HepG2 (cell line): ENCODE measurements at regions not wholly inside any gene's neighbourhood (a gene's known extent, or its start where the extent isn't known, plus 50 kb on each side); places are given as distances from the start of the nearest gene placed in this dataset.
A peak's percentile ranks its signal among the peaks of the same experiment; 100 is the strongest.
"Not testable (repeated sequence)": the region's sequence is repeated elsewhere in the genome, so short reads cannot be mapped to it uniquely, and the experiment has no call there.

ENCODE experiments used
- ATAC-seq: fragments of 200-7000 bp; cut with Tn5 transposase; 3 replicates; pipeline ENCODE4 v1.9.1; 2020; ENCODE audit warnings: mild to moderate bottlenecking, moderate library complexity
- BruUV-seq: library from RNA; stranded (reverse); fragments of 400-500 nt; replicated peaks from 2 replicates; lab custom pipeline; 2021; lab: Mats Ljungman, UMichigan
- CTCF ChIA-PET: fragments of 300-600 bp; formaldehyde crosslinking; extraction: SDS; loops from one replicate; lab custom pipeline; 2021; ENCODE audit warnings: low total read pairs, inconsistent platforms, low intra/inter-chr PET ratio; lab: Yijun Ruan, JAX
- POLR2A ChIA-PET: fragments of 350-600 bp; sonication (Branson Sonifier 250); formaldehyde crosslinking; loops from one replicate; lab custom pipeline; 2020; ENCODE audit warnings: antibody characterized with exemption, inconsistent platforms; lab: Yijun Ruan, JAX
- DNase-seq: peaks from one replicate; pipeline ENCODE4 v3.0.0-alpha.2; 2015; ENCODE audit warnings: low spot score
- FAIRE-seq: peaks from 3 replicates; lab custom pipeline; 2011; peaks lifted over from hg19 to GRCh38; lab: Jason Lieb, UNC
- H2AFZ ChIP-seq: one replicate; pipeline ENCODE4 v1.6.1; 2011; ENCODE audit warnings: low read length, inconsistent platforms
- H3K27ac ChIP-seq: fragments of 300-600 bp; 3 replicates; pipeline ENCODE4 v1.8.0; 2011; ENCODE audit warnings: mixed run types, mild to moderate bottlenecking, mixed read lengths, low read length, inconsistent platforms; ENCODE audit not compliant: insufficient read depth; ENCODE audit errors: extremely low read length
- H3K27me3 ChIP-seq, 2 experiments: fragments of 200-600 bp in 1 of 2; 2 replicates in 1 of 2; 3 replicates in 1 of 2; pipeline versions ENCODE4 v1.6.0 to v1.8.0; 2011; ENCODE audit warnings: low read length in 2 of 2, mild to moderate bottlenecking in 2 of 2, moderate library complexity in 2 of 2, inconsistent platforms in 1 of 2; ENCODE audit not compliant: insufficient read depth in 2 of 2, control insufficient read depth in 1 of 2
- H3K36me3 ChIP-seq, 2 experiments: fragments of 200-600 bp in 1 of 2; replicated peaks in 1 of 2; 2 replicates in 1 of 2; 3 replicates in 1 of 2; pipeline versions ENCODE4 v1.5.1 to v1.8.0; 2011; ENCODE audit warnings: low read length in 2 of 2, inconsistent platforms in 1 of 2; ENCODE audit not compliant: insufficient read depth in 2 of 2, control insufficient read depth in 1 of 2
- H3K4me1 ChIP-seq: 2 replicates; pipeline ENCODE4 v1.5.1; 2012; ENCODE audit warnings: low read length, inconsistent platforms; ENCODE audit not compliant: insufficient read depth
- H3K4me2 ChIP-seq: 2 replicates; pipeline ENCODE4 v1.6.0; 2011; ENCODE audit warnings: low read depth, low read length, inconsistent platforms
- H3K4me3 ChIP-seq, 3 experiments: fragments of 200-600 bp in 1 of 3; sonication (generic), shearing (Covaris generic) in 1 of 3; replicated peaks in 1 of 3; 2 replicates each; pipeline ENCODE4 v1.5.1; 2011 to 2016; ENCODE audit warnings: low read length in 3 of 3, inconsistent platforms in 2 of 3, low read depth in 2 of 3, mild to moderate bottlenecking in 2 of 3, control low read depth in 1 of 3, mixed read lengths in 1 of 3; ENCODE audit not compliant: insufficient read depth in 1 of 3
- H3K79me2 ChIP-seq: one replicate; pipeline ENCODE4 v1.6.1; 2011; ENCODE audit warnings: low read length, inconsistent platforms; ENCODE audit not compliant: insufficient read depth
- H3K9ac ChIP-seq: 2 replicates; pipeline ENCODE4 v1.6.0; 2011; ENCODE audit warnings: mild to moderate bottlenecking, low read depth, low read length, inconsistent platforms; ENCODE audit not compliant: insufficient read depth
- H3K9me3 ChIP-seq: 2 replicates; pipeline ENCODE4 v1.5.1; 2012; ENCODE audit warnings: mild to moderate bottlenecking, low read length
- H4K20me1 ChIP-seq: 2 replicates; pipeline ENCODE4 v1.6.0; 2011; ENCODE audit warnings: inconsistent platforms, mild to moderate bottlenecking, low read length, moderate library complexity; ENCODE audit not compliant: insufficient read depth
- RBM22 ChIP-seq: fragments of 200-400 bp; formaldehyde crosslinking; optimal IDR thresholded peaks from 2 replicates; pipeline ENCODE3; 2017; ENCODE audit warnings: mild to moderate bottlenecking, low read length, moderate library complexity
- ZFP36 ChIP-seq: fragments of 150-350 bp; IDR thresholded peaks from 2 replicates; pipeline ENCODE4 v1.6.1; 2018; ENCODE audit warnings: borderline replicate concordance, low read length, low read depth; ENCODE audit not compliant: partially characterized antibody
- ZNF101 ChIP-seq: sonication (generic); formaldehyde crosslinking; IDR thresholded peaks from 2 replicates; pipeline ENCODE4 v1.4.0; 2020; ENCODE audit warnings: mild to moderate bottlenecking, low read depth, missing genetic modification reagents, borderline replicate concordance
- ZNF205 ChIP-seq: IDR thresholded peaks from 2 replicates; pipeline ENCODE4 v1.6.1; 2018; ENCODE audit warnings: missing biosample characterization, missing genetic modification reagents
- ZNF556 ChIP-seq: sonication (generic); formaldehyde crosslinking; IDR thresholded peaks from 2 replicates; pipeline ENCODE4 v1.4.0; 2020; ENCODE audit warnings: mild to moderate bottlenecking, missing genetic modification reagents, borderline replicate concordance
- ZNF724P ChIP-seq: sonication (generic); formaldehyde crosslinking; IDR thresholded peaks from 2 replicates; pipeline ENCODE4 v1.8.0; 2022; ENCODE audit warnings: missing genetic modification reagents, borderline replicate concordance
- WGBS: methylation state at CpG from one replicate; pipeline ENCODE4 v1.1.6; 2017; ENCODE audit warnings: low lambda C conversion rate; 5-methylcytosine and 5-hydroxymethylcytosine counted together
- in situ Hi-C: cut with HindIII; loops from 2 replicates; pipeline ENCODE4 v1.10.0; 2017; ENCODE audit warnings: low pct_unique_long_range_greater_than_20kb; ENCODE audit not compliant: extremely low pct_ligation_motif_present
- intact Hi-C: fragments of 100-400 bp; cut with micrococcal nuclease; formaldehyde crosslinking; loops from one replicate; pipeline ENCODE4 v1.10.0; 2022; ENCODE audit not compliant: unreplicated experiment
- TF ChIP-seq, protein P1 (sequence below): IDR thresholded peaks from 2 replicates; pipeline ENCODE4 v1.6.1; 2016; ENCODE audit warnings: control low read depth
- TF ChIP-seq, protein P2 (sequence below): sonication (generic); formaldehyde crosslinking; IDR thresholded peaks from 2 replicates; pipeline ENCODE4 v1.4.0; 2020; ENCODE audit warnings: missing genetic modification reagents, borderline replicate concordance
- TF ChIP-seq, protein P3 (sequence below): sonication (generic); formaldehyde crosslinking; IDR thresholded peaks from 2 replicates; pipeline ENCODE4 v1.4.0; 2020; ENCODE audit warnings: missing genetic modification reagents, mild to moderate bottlenecking, borderline replicate concordance

- TF ChIP-seq, protein P1, sequence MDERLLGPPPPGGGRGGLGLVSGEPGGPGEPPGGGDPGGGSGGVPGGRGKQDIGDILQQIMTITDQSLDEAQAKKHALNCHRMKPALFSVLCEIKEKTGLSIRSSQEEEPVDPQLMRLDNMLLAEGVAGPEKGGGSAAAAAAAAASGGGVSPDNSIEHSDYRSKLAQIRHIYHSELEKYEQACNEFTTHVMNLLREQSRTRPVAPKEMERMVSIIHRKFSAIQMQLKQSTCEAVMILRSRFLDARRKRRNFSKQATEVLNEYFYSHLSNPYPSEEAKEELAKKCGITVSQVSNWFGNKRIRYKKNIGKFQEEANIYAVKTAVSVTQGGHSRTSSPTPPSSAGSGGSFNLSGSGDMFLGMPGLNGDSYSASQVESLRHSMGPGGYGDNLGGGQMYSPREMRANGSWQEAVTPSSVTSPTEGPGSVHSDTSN (CRISPR knock-in tag), result no peak
Measured at GRCh38 chr5:51242456-51242855, 140.8 kb upstream of the ISL1 start (continued).

DNA sequence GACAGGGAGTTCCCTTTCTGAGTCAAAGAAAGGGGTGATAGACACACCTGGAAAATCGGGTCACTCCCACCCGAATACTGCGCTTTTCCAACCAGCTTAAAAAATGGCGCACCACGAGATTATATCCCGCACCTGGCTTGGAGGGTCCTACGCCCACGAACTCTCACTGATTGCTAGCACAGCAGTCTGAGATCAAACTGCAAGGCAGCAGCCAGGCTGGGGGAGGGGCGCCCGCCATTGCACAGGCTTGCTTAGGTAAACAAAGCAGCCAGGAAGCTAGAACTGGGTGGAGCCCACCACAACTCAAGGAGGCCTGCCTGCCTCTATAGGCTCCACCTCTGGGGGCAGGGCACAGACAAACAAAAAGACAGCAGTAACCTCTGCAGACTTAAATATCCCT, 132.3 kb upstream of the ISL1 start:
- BruUV-seq, in situ Hi-C loops, intact Hi-C loops, H3K36me3 ChIP-seq, H3K9me3 ChIP-seq, H3K79me2 ChIP-seq, ATAC-seq, H2AFZ ChIP-seq, H4K20me1 ChIP-seq, H3K27me3 ChIP-seq, DNase-seq, FAIRE-seq, H3K9ac ChIP-seq, H3K4me1 ChIP-seq, H3K4me3 ChIP-seq, CTCF ChIA-PET, H3K4me2 ChIP-seq, H3K27ac ChIP-seq, POLR2A ChIA-PET: not testable (repeated sequence)
- WGBS, result 45% methylated on average over 7 of the region's 10 CpGs
- TF ChIP-seq, protein P2, sequence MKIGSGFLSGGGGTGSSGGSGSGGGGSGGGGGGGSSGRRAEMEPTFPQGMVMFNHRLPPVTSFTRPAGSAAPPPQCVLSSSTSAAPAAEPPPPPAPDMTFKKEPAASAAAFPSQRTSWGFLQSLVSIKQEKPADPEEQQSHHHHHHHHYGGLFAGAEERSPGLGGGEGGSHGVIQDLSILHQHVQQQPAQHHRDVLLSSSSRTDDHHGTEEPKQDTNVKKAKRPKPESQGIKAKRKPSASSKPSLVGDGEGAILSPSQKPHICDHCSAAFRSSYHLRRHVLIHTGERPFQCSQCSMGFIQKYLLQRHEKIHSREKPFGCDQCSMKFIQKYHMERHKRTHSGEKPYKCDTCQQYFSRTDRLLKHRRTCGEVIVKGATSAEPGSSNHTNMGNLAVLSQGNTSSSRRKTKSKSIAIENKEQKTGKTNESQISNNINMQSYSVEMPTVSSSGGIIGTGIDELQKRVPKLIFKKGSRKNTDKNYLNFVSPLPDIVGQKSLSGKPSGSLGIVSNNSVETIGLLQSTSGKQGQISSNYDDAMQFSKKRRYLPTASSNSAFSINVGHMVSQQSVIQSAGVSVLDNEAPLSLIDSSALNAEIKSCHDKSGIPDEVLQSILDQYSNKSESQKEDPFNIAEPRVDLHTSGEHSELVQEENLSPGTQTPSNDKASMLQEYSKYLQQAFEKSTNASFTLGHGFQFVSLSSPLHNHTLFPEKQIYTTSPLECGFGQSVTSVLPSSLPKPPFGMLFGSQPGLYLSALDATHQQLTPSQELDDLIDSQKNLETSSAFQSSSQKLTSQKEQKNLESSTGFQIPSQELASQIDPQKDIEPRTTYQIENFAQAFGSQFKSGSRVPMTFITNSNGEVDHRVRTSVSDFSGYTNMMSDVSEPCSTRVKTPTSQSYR, result peak; percentile 28; the same call in 1 of the 2 replicates

GRCh38 chr5:51271261-51271660, 112.0 kb upstream of the ISL1 start:
- in situ Hi-C loops, result no loop called here
- Histone ChIP-seq H3K27ac (no peak overlapping the region), H3K9ac (no peak overlapping the region), H3K4me1 (no peaks in the 10 kb centered on the region), H3K4me3 (no peak overlapping the region), H4K20me1 (no peaks in the 10 kb centered on the region), H3K9me3 (no peaks in the 10 kb centered on the region), H3K4me2 (no peak overlapping the region), H3K36me3 (no peaks in the 10 kb centered on the region), H3K79me2 (no peaks in the 10 kb centered on the region), H3K27me3 (no peaks in the 10 kb centered on the region), H2AFZ (no peak overlapping the region)
- WGBS, result 31% methylated on average over 6 of the region's 6 CpGs
- ATAC-seq (no peak), DNase-seq (no peak), FAIRE-seq (no peak)
- ChIA-PET POLR2A (no interaction called here), CTCF (no interaction called here)
- intact Hi-C loops, result no loop called here
- no TSS peak for BruUV-seq
- TF ChIP-seq, protein P3, sequence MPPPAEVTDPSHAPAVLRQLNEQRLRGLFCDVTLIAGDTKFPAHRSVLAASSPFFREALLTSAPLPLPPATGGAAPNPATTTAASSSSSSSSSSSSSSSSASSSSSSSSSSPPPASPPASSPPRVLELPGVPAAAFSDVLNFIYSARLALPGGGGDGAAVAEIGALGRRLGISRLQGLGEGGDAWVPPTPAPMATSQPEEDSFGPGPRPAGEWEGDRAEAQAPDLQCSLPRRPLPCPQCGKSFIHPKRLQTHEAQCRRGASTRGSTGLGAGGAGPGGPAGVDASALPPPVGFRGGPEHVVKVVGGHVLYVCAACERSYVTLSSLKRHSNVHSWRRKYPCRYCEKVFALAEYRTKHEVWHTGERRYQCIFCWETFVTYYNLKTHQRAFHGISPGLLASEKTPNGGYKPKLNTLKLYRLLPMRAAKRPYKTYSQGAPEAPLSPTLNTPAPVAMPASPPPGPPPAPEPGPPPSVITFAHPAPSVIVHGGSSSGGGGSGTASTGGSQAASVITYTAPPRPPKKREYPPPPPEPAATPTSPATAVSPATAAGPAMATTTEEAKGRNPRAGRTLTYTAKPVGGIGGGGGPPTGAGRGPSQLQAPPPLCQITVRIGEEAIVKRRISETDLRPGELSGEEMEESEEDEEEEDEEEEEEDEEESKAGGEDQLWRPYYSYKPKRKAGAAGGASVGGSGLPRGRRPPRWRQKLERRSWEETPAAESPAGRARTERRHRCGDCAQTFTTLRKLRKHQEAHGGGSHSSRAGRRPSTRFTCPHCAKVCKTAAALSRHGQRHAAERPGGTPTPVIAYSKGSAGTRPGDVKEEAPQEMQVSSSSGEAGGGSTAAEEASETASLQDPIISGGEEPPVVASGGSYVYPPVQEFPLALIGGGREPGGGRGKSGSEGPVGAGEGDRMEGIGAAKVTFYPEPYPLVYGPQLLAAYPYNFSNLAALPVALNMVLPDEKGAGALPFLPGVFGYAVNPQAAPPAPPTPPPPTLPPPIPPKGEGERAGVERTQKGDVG (CRISPR knock-in tag), result no peak
- TF ChIP-seq ZFP36, result no peak
- no peak for TF ChIP-seq ZNF205 (CRISPR knock-in tag)
- no peak for TF ChIP-seq RBM22
- no peak for TF ChIP-seq ZNF101 (CRISPR knock-in tag)
- TF ChIP-seq ZNF724P (CRISPR knock-in tag), result no peak
- TF ChIP-seq ZNF556 (CRISPR knock-in tag), result no peak
